ENCODE measurements at regions not wholly inside any gene's neighbourhood (a gene's known extent, or its start where the extent isn't known, plus 50 kb on each side); places are given as distances from the start of the nearest gene placed in this dataset.
A peak's percentile ranks its signal among the peaks of the same experiment; 100 is the strongest.

- Histone ChIP-seq H4K20me1 (ENCODE audit: insufficient read depth, low read length) (no peaks in the 10 kb centered on the region), H3K4me3 (replicated peaks in 1 of 3; ENCODE audit: low read depth in 2 of 3, low read length in 3 of 3) (no peak overlapping the region), H3K9ac (ENCODE audit: insufficient read depth, low read length, poor library complexity, severe bottlenecking) (no peak overlapping the region), H3K27me3 (ENCODE audit: control insufficient read depth in 2 of 2, insufficient read depth in 2 of 2, low read length in 2 of 2) (no peaks in the 10 kb centered on the region), H3K79me2 (ENCODE audit: insufficient read depth, low read length) (no peaks in the 10 kb centered on the region), H3K9me3 (replicated peaks in 1 of 2; ENCODE audit: control insufficient read depth in 1 of 2, insufficient read depth in 1 of 2, low read length in 2 of 2) (peaks cover 4 to 13% of the 10 kb centered on the region in 2 donors), H3K36me3 (replicated peaks in 1 of 2; ENCODE audit: control insufficient read depth in 1 of 2, insufficient read depth in 2 of 2, low read length in 2 of 2) (no peaks in the 10 kb centered on the region), H2AFZ (ENCODE audit: insufficient read depth, low read depth, low read length, poor library complexity, severe bottlenecking) (no peak overlapping the region), H3K4me2 (replicated peaks; ENCODE audit: extremely low read depth, low read length, poor library complexity, severe bottlenecking) (peak overlapping the region; percentile 11), H3K4me1 (ENCODE audit: control insufficient read depth in 1 of 2, insufficient read depth in 2 of 2, low read length in 2 of 2) (peaks cover 11% of the 10 kb centered on the region in 2 donors), H3K27ac (ENCODE audit: low read depth in 1 of 2, low read length in 2 of 2) (no peak overlapping the region)
- intact Hi-C loops (cut with micrococcal nuclease) = no loop called here
- no peak for DNase-seq
- peaks cover 13% of the 10 kb centered on the region for H3K4me1 Mint-ChIP-seq
- WGBS (ENCODE audit: insufficient coverage) = no CpG with 5 or more reads among the region's 2 CpGs
- H3K36me3 Mint-ChIP-seq = no peaks in the 10 kb centered on the region
- no peaks in the 10 kb centered on the region for H3K27me3 Mint-ChIP-seq (ENCODE audit: low read depth in 3 of 3)
- H3K4me3 Mint-ChIP-seq = peak overlapping the region in 1 of 2 donors; percentile 52
- TF ChIP-seq CTCF (IDR thresholded peaks at IDR 0.05) = no peak
- peaks cover 7 to 15% (median 10%) of the 10 kb centered on the region in 7 donors for H3K9me3 Mint-ChIP-seq
- no peak overlapping the region for H3K27ac Mint-ChIP-seq
Measured at GRCh38 chr5:18323891-18324290, 689.6 kb downstream of the TAF11L14 start.

- intact Hi-C loops (cut with micrococcal nuclease) = no loop called here
- Mint-ChIP-seq H3K36me3 (no peaks in the 10 kb centered on the region), H3K27ac (no peak overlapping the region), H3K4me3 (no peak overlapping the region), H3K9me3 (peaks cover 7 to 15% (median 10%) of the 10 kb centered on the region in 7 donors), H3K27me3 (ENCODE audit: low read depth in 3 of 3) (no peaks in the 10 kb centered on the region), H3K4me1 (peaks cover 13% of the 10 kb centered on the region)
- H3K4me1 ChIP-seq (ENCODE audit: control insufficient read depth in 1 of 2, insufficient read depth in 2 of 2, low read length in 2 of 2) = peaks cover 11% of the 10 kb centered on the region in 2 donors
- H3K27me3 ChIP-seq (ENCODE audit: control insufficient read depth in 2 of 2, insufficient read depth in 2 of 2, low read length in 2 of 2) = no peaks in the 10 kb centered on the region
- TF ChIP-seq CTCF (IDR thresholded peaks at IDR 0.05) = no peak
- no peak overlapping the region for H3K4me3 ChIP-seq (replicated peaks in 1 of 3; ENCODE audit: low read depth in 2 of 3, low read length in 3 of 3)
- no peak overlapping the region for H2AFZ ChIP-seq (ENCODE audit: insufficient read depth, low read depth, low read length, poor library complexity, severe bottlenecking)
- no peak for DNase-seq
- no CpG with 5 or more reads among the region's 3 CpGs for WGBS (ENCODE audit: insufficient coverage)
- peaks cover 4 to 13% of the 10 kb centered on the region in 2 donors for H3K9me3 ChIP-seq (replicated peaks in 1 of 2; ENCODE audit: control insufficient read depth in 1 of 2, insufficient read depth in 1 of 2, low read length in 2 of 2)
- H3K9ac ChIP-seq (ENCODE audit: insufficient read depth, low read length, poor library complexity, severe bottlenecking) = no peak overlapping the region
- H3K27ac ChIP-seq (ENCODE audit: low read depth in 1 of 2, low read length in 2 of 2) = no peak overlapping the region
- no peaks in the 10 kb centered on the region for H3K36me3 ChIP-seq (replicated peaks in 1 of 2; ENCODE audit: control insufficient read depth in 1 of 2, insufficient read depth in 2 of 2, low read length in 2 of 2)
- no peaks in the 10 kb centered on the region for H3K79me2 ChIP-seq (ENCODE audit: insufficient read depth, low read length)
- no peaks in the 10 kb centered on the region for H4K20me1 ChIP-seq (ENCODE audit: insufficient read depth, low read length)
- H3K4me2 ChIP-seq (replicated peaks; ENCODE audit: extremely low read depth, low read length, poor library complexity, severe bottlenecking) = no peak overlapping the region
Measured at GRCh38 chr5:18325431-18325830, 691.2 kb downstream of the TAF11L14 start.

Data from CD14-positive monocyte (primary cell).